A549 (cell line): ENCODE measurements at regions not wholly inside any gene's neighbourhood (a gene's known extent, or its start where the extent isn't known, plus 50 kb on each side); places are given as distances from the start of the nearest gene placed in this dataset.

Experiments used
- EP300 ChIP-seq, 2 experiments: fragments of >200 bp; sonication (Bioruptor Twin); formaldehyde crosslinking; IDR thresholded peaks; 2 replicates in 1 of 2; 3 replicates in 1 of 2; pipeline ENCODE4 v1.6.1; 2016 to 2017
- PBX3 ChIP-seq: IDR thresholded peaks from 2 replicates; pipeline ENCODE4 v1.6.1; 2012
- POLR2A ChIP-seq: IDR thresholded peaks from 2 replicates; pipeline ENCODE4 v1.6.1; 2012; ENCODE audit warnings: mild to moderate bottlenecking, low read length
- RAD21 ChIP-seq, 2 experiments: fragments of >200 bp in 1 of 2; sonication (Bioruptor Twin) in 1 of 2; formaldehyde crosslinking in 1 of 2; IDR thresholded peaks in 1 of 2; conservative IDR thresholded peaks in 1 of 2; 2 replicates in 1 of 2; 3 replicates in 1 of 2; pipeline ENCODE4 v1.6.1; 2012 to 2018; ENCODE audit warnings: inconsistent platforms in 1 of 2
- RFX5 ChIP-seq: fragments of 450-650 bp; IDR thresholded peaks from 2 replicates; pipeline ENCODE4 v1.7.1; 2014; ENCODE audit warnings: antibody characterized with exemption, mild to moderate bottlenecking, moderate library complexity
- TF ChIP-seq, protein P1 (sequence below): fragments of >200 bp; sonication (Bioruptor Twin); formaldehyde crosslinking; IDR thresholded peaks from 3 replicates; pipeline ENCODE4 v1.5.1; 2016

GRCh38 chr2:771538-771937 is 94.3 kb upstream of the TMEM18 start:
- TF ChIP-seq POLR2A (no peak), EP300 (IDR thresholded peaks at IDR 0.05) (no peak), PBX3 (no peak), RAD21 (conservative IDR thresholded peaks at IDR 0.05 in 1 of 2, IDR thresholded peaks at IDR 0.05 in 1 of 2) (no peak), RFX5 (no peak)
- TF ChIP-seq, protein P1, sequence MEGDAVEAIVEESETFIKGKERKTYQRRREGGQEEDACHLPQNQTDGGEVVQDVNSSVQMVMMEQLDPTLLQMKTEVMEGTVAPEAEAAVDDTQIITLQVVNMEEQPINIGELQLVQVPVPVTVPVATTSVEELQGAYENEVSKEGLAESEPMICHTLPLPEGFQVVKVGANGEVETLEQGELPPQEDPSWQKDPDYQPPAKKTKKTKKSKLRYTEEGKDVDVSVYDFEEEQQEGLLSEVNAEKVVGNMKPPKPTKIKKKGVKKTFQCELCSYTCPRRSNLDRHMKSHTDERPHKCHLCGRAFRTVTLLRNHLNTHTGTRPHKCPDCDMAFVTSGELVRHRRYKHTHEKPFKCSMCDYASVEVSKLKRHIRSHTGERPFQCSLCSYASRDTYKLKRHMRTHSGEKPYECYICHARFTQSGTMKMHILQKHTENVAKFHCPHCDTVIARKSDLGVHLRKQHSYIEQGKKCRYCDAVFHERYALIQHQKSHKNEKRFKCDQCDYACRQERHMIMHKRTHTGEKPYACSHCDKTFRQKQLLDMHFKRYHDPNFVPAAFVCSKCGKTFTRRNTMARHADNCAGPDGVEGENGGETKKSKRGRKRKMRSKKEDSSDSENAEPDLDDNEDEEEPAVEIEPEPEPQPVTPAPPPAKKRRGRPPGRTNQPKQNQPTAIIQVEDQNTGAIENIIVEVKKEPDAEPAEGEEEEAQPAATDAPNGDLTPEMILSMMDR: no peak
